ENCODE measurements at regions not wholly inside any gene's neighbourhood (a gene's known extent, or its start where the extent isn't known, plus 50 kb on each side); places are given as distances from the start of the nearest gene placed in this dataset.

GRCh38 chr10:3709456-3710060 is 75.5 kb downstream of the KLF6 start:
- H3K27me3 ChIP-seq (ENCODE audit: control insufficient read depth in 2 of 2, insufficient read depth in 2 of 2, low read length in 2 of 2): no peaks in the 10 kb centered on the region
- H3K36me3 ChIP-seq (ENCODE audit: control insufficient read depth in 2 of 2, extremely low read depth in 1 of 2, insufficient read depth in 2 of 2, low read length in 2 of 2): no peaks in the 10 kb centered on the region
- H3K27ac ChIP-seq (ENCODE audit: insufficient read depth, low read depth, low read length): no peak overlapping the region
- ChIA-PET CTCF (interaction anchor here (1.9 kb wide), 1 partner anchor 45 kb away, joined by 4 read pairs; no protein-coding TSS in a partner anchor), POLR2A (interaction anchor here (1.2 kb wide), 1 partner anchor 130 kb away, joined by 3 read pairs; no protein-coding TSS in a partner anchor)
- H2AFZ ChIP-seq (ENCODE audit: low read depth, low read length): no peak overlapping the region
- H3K79me2 ChIP-seq (ENCODE audit: control insufficient read depth, insufficient read depth, low read length): no peaks in the 10 kb centered on the region
- TF ChIP-seq POLR2AphosphoS5 (IDR thresholded peaks at IDR 0.05; ENCODE audit: insufficient read depth, low read depth, low read length) (no peak), GATA2 (IDR thresholded peaks at IDR 0.05; ENCODE audit: insufficient read depth, insufficient read length, low read depth, low read length) (no peak)
- no peak overlapping the region for H3K9ac ChIP-seq (replicated peaks; ENCODE audit: extremely low read depth, insufficient read depth, low read length)
- intact Hi-C loops (cut with micrococcal nuclease): no loop called here
- H3K9me1 ChIP-seq (replicated peaks; ENCODE audit: control insufficient read depth, extremely low read depth, insufficient read depth, low read length): no peaks in the 10 kb centered on the region
- FAIRE-seq: no peak
- H3K4me3 ChIP-seq (replicated peaks in 1 of 3; ENCODE audit: insufficient read depth in 1 of 3, low read depth in 1 of 3, low read length in 3 of 3): no peak overlapping the region
- DNase-seq (ENCODE audit: low read depth, low spot score): no peak
- H4K20me1 ChIP-seq (replicated peaks; ENCODE audit: control insufficient read depth, extremely low read depth, insufficient read depth, low read length): no peaks in the 10 kb centered on the region
- H3K4me1 ChIP-seq (ENCODE audit: control insufficient read depth, extremely low read depth, insufficient read depth, low read length): no peaks in the 10 kb centered on the region
- dilution Hi-C loops (cut with MboI; ENCODE audit: extremely low pct_ligation_motif_present, low sequenced_read_pairs): no loop called here
- no peaks in the 10 kb centered on the region for H3K9me3 ChIP-seq (replicated peaks; ENCODE audit: control insufficient read depth, insufficient read depth, low read length)
- no peak overlapping the region for H3K4me2 ChIP-seq (ENCODE audit: insufficient read depth, low read length)
- no TSS peak for BruUV-seq (replicated peaks)

- DNase-seq (ENCODE audit: low read depth, low spot score): no peak
- H3K27me3 ChIP-seq (ENCODE audit: control insufficient read depth in 2 of 2, insufficient read depth in 2 of 2, low read length in 2 of 2): no peaks in the 10 kb centered on the region
- dilution Hi-C loops (cut with MboI; ENCODE audit: extremely low pct_ligation_motif_present, low sequenced_read_pairs): no loop called here
- H3K9me1 ChIP-seq (replicated peaks; ENCODE audit: control insufficient read depth, extremely low read depth, insufficient read depth, low read length): no peaks in the 10 kb centered on the region
- H2AFZ ChIP-seq (ENCODE audit: low read depth, low read length): no peak overlapping the region
- intact Hi-C loops (cut with micrococcal nuclease): no loop called here
- no peak overlapping the region for H3K4me3 ChIP-seq (replicated peaks in 1 of 3; ENCODE audit: insufficient read depth in 1 of 3, low read depth in 1 of 3, low read length in 3 of 3)
- no peaks in the 10 kb centered on the region for H3K9me3 ChIP-seq (replicated peaks; ENCODE audit: control insufficient read depth, insufficient read depth, low read length)
- H3K9ac ChIP-seq (replicated peaks; ENCODE audit: extremely low read depth, insufficient read depth, low read length): no peak overlapping the region
- no peaks in the 10 kb centered on the region for H3K79me2 ChIP-seq (ENCODE audit: control insufficient read depth, insufficient read depth, low read length)
- no peak overlapping the region for H3K27ac ChIP-seq (ENCODE audit: insufficient read depth, low read depth, low read length)
- CTCF ChIA-PET: interaction anchor here (1.9 kb wide), 1 partner anchor 46 kb away, joined by 4 read pairs; no protein-coding TSS in a partner anchor
- no peak for FAIRE-seq
- H3K4me1 ChIP-seq (ENCODE audit: control insufficient read depth, extremely low read depth, insufficient read depth, low read length): no peaks in the 10 kb centered on the region
- TF ChIP-seq GATA2 (IDR thresholded peaks at IDR 0.05; ENCODE audit: insufficient read depth, insufficient read length, low read depth, low read length) (no peak), POLR2AphosphoS5 (IDR thresholded peaks at IDR 0.05; ENCODE audit: insufficient read depth, low read depth, low read length) (no peak), CTCF (IDR thresholded peaks at IDR 0.05; ENCODE audit: extremely low read depth in 1 of 2, insufficient read depth in 1 of 2, low read depth in 1 of 2, low read length in 2 of 2) (no peak), POLR2A (IDR thresholded peaks at IDR 0.05; ENCODE audit: low read depth, low read length) (no peak), JUN (IDR thresholded peaks at IDR 0.05; ENCODE audit: borderline replicate concordance, insufficient read depth, insufficient read length, low read depth) (no peak), FOS (IDR thresholded peaks at IDR 0.05; ENCODE audit: borderline replicate concordance, insufficient read depth, low read length) (no peak), EZH2 (IDR thresholded peaks at IDR 0.05; ENCODE audit: borderline replicate concordance, low read depth, low read length, severe bottlenecking) (no peak), MYC (IDR thresholded peaks at IDR 0.05; ENCODE audit: low read depth, low read length) (no peak), MAX (IDR thresholded peaks at IDR 0.05; ENCODE audit: insufficient read depth, insufficient read length) (no peak)
- no peaks in the 10 kb centered on the region for H3K36me3 ChIP-seq (ENCODE audit: control insufficient read depth in 2 of 2, extremely low read depth in 1 of 2, insufficient read depth in 2 of 2, low read length in 2 of 2)
- no peak overlapping the region for H3K4me2 ChIP-seq (ENCODE audit: insufficient read depth, low read length)
- POLR2A ChIA-PET: interaction anchor here (1.2 kb wide), 1 partner anchor 129 kb away, joined by 3 read pairs; no protein-coding TSS in a partner anchor
- no peaks in the 10 kb centered on the region for H4K20me1 ChIP-seq (replicated peaks; ENCODE audit: control insufficient read depth, extremely low read depth, insufficient read depth, low read length)
- BruUV-seq (replicated peaks): no TSS peak
These were observed 76.2 kb downstream of the KLF6 start for GRCh38 chr10:3708852-3709251.
